Right cardiac atrium (tissue), 5 donors: ENCODE measurements at regions not wholly inside any gene's neighbourhood (a gene's known extent, or its start where the extent isn't known, plus 50 kb on each side); places are given as distances from the start of the nearest gene placed in this dataset.

Experiments used
- ATAC-seq, 2 donors: fragments of 200-7000 bp; cut with Tn5 transposase; one replicate each; pipeline versions ENCODE4 v1.8.0 to v1.9.1; 2020; ENCODE audit warnings: moderate library complexity in 2 of 2, mild to moderate bottlenecking in 1 of 2
- DNase-seq, 3 donors: peaks; one replicate each; pipeline ENCODE4 v3.0.0-alpha.2; 2020
- H3K27ac ChIP-seq: one replicate; pipeline ENCODE4 v1.5.1; 2013; ENCODE audit warnings: mild to moderate bottlenecking, low read length, control low read depth, moderate library complexity
- H3K27me3 ChIP-seq: one replicate; pipeline ENCODE4 v1.6.1; 2013; ENCODE audit not compliant: control insufficient read depth, insufficient read depth
- H3K4me1 ChIP-seq: one replicate; pipeline ENCODE4 v1.6.1; 2013; ENCODE audit warnings: low read length; ENCODE audit not compliant: control insufficient read depth, insufficient read depth
- H3K4me3 ChIP-seq: one replicate; pipeline ENCODE4 v1.5.1; 2013; ENCODE audit warnings: low read length, control low read depth
- H3K9me3 ChIP-seq: one replicate; pipeline ENCODE4 v1.6.1; 2013; ENCODE audit warnings: low read length; ENCODE audit not compliant: control insufficient read depth
- WGBS: extraction: QIAGEN DNeasy Blood & Tissue Kit; methylation state at CpG from one replicate; pipeline ENCODE4 v1.1.7; 2013; 5-methylcytosine and 5-hydroxymethylcytosine counted together
- intact Hi-C, 4 donors: fragments of 100-400 bp; cut with DNase I; formaldehyde crosslinking; loops; one replicate each; pipeline versions ENCODE4 v1.11.0 to v1.14.0; 2022 to 2023
- donor health status: healthy with polysubstance abuse.
- donor health status: DM: no; HTN: yes; CAD: no.
- donor health status: DM: no; HTN: no; CAD: no.
- donor health status: DM: no; HTN: yes; CAD: no; lungs with severe emphysema.
- donor health status: DM: yes; HTN: yes; CAD: no.

DNA sequence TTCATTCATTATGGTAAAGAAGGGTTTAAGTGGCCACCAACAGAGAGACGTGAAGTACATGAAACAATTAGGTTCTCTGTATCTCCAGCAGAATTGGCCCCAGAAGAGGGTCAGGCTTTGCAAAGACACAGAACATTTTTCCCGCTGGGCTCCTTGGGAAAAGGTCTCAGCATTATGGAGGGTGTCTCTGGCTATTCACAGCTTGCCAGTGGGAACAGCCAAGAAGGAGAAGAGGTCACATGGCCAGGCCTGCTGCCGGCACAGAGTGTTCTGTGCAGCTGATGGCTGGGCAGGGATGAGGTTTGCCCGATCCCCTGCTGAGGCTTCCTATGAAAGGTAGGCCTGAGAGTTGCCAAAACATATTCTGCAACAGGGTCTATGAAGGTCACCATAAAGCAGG, 77.8 kb upstream of the LPP start:
- Histone ChIP-seq H3K27ac (peak overlapping the region; percentile 63), H3K9me3 (no peaks in the 10 kb centered on the region), H3K4me3 (no peak overlapping the region), H3K27me3 (no peaks in the 10 kb centered on the region), H3K4me1 (peaks cover 6% of the 10 kb centered on the region)
- peak; percentile 80 to 85 for ATAC-seq
- intact Hi-C loops = no loop called here
- DNase-seq = peak; percentile 26 to 71 (median 51)
- 62% methylated on average over 4 of the region's 4 CpGs for WGBS

DNA sequence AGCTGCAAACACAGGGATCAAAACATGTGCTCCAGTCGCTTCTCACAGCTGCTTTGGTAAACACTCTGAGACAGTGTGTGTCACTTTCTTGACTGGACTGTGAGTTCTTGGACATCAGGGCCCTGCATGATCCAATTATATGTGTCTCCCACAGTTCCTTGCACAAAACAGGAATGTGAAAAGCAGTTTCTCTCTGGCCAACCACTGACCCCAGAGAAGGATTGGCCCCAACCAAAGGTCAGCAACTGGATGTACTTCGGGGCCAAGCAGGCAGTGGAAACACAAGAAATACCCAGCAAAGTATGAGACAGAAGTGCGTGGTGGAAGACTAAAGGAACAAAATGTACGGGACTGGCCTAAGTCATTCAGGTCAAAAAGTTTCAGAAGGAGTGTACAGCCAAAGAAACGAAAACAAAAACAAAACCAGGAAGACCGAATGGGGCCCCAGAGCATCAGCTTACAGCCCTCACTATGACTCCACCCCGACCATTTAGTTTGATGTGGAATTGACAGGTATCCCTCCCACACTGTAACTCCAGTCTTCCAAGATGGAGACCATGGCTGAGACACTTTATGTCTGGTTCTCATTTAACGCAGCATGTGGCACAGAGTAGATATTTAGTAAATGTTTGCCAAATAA, 76.7 kb upstream of the LPP start:
- H3K27me3 ChIP-seq = no peaks in the 10 kb centered on the region
- WGBS = 79% methylated on average over 8 of the region's 8 CpGs
- H3K4me1 ChIP-seq = peaks cover 6% of the 10 kb centered on the region
- DNase-seq (peak in 1 of 3 donors; percentile 25), ATAC-seq (peak; percentile 73 to 79)
- intact Hi-C loops = no loop called here
- peak overlapping the region; percentile 77 for H3K27ac ChIP-seq
- H3K4me3 ChIP-seq = no peak overlapping the region
- no peaks in the 10 kb centered on the region for H3K9me3 ChIP-seq

DNA sequence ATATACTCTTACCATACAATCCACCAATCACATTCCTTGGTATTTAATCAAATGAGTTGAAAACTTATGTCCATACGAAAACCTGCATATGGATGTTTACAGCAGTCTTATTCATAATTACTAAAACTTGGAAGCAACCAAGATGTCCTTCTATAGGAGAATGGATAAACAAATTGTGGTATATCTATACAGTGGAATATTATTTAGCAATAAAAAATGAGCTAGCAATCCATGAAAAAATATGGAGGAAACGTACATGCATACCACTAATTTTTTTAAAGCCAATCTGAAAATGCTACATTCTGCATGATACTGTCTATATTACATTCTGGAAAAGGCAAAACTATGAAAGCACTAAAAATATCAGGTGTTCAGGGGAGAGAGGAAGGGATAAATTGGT, 73.9 kb upstream of the LPP start:
- intact Hi-C loops = no loop called here
- no peak for ATAC-seq
- no peak overlapping the region for H3K4me3 ChIP-seq

DNA sequence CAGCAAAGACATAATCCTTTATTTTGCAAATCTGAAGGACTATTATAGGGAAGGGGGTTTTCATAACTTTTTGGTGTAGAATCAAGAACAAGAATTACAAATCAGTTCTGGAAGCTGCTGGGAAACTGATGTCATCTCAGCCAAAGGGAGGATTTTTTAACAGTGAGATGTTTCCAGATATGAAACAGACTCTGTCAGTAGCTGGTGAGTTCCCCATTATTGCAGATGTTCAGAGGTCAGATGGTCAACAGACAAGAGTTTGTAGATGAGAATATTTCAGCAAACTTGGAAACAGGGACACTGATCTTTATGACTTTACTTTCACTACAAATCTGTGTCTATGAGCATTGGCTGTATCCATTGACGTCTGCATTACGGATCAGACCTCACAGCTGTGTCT, 71.9 kb upstream of the LPP start:
- 44% methylated on average over 2 of the region's 2 CpGs for WGBS
- intact Hi-C loops = no loop called here
- H3K27me3 ChIP-seq = no peaks in the 10 kb centered on the region
- H3K9me3 ChIP-seq = no peaks in the 10 kb centered on the region
- no peak overlapping the region for H3K27ac ChIP-seq
- no peak for DNase-seq
- H3K4me1 ChIP-seq = no peaks in the 10 kb centered on the region
- no peak overlapping the region for H3K4me3 ChIP-seq
- no peak for ATAC-seq

More for the DNA sequence above, 73.9 kb upstream of the LPP start:
- Histone ChIP-seq H3K27me3 (no peaks in the 10 kb centered on the region), H3K27ac (no peak overlapping the region), H3K9me3 (no peaks in the 10 kb centered on the region), H3K4me1 (peaks cover 6% of the 10 kb centered on the region)
- no peak for DNase-seq
- WGBS = 97% methylated on average over 2 of the region's 2 CpGs

DNA sequence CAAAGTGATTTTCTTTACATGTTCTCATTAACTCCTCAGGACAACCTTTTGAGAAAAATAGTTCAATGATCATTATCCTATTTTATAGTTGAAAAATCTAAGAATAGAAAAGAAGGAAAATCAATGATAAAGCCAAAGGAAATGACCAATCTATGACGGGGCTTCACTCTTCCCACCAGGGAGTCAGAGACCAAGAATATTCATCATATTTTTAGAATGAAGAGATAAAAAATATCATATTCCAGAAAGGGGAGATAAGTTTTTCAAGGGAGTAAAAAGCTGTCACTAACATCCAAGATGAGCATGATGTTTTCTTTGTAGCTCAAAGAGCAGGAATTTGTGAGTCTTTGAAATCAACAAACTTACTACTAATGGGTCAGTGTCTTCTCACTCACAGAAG, 71.5 kb upstream of the LPP start:
- DNase-seq = no peak
- Histone ChIP-seq H3K4me1 (no peaks in the 10 kb centered on the region), H3K27ac (no peak overlapping the region), H3K27me3 (no peaks in the 10 kb centered on the region), H3K4me3 (no peak overlapping the region), H3K9me3 (no peaks in the 10 kb centered on the region)
- intact Hi-C loops = no loop called here
- WGBS = 22% methylated on average over 1 of the region's 1 CpG
- ATAC-seq = no peak

DNA sequence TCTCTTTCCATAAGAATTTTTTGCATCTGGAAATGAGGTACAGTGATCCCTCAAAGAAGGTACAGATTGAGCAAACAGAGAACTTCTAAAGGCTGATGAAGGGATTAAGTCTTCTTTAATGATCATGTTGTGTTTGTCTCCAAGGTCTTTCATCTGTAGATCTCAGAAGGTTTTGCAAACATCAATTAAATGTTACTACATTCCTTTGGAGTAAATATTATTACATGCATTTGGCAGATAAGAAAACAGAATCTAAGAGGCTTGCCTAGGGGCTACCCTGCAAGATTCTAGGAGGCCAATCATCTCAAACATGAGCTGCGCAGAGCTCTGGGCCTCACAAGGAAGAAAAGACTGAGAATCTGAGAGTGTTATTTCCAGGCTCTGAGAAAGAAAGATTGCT, 70.9 kb upstream of the LPP start:
- no peak overlapping the region for H3K4me3 ChIP-seq
- H3K9me3 ChIP-seq = no peaks in the 10 kb centered on the region
- DNase-seq (no peak), ATAC-seq (no peak)
- no peak overlapping the region for H3K27ac ChIP-seq
- H3K27me3 ChIP-seq = no peaks in the 10 kb centered on the region
- no peaks in the 10 kb centered on the region for H3K4me1 ChIP-seq
- WGBS = 97% methylated on average over 1 of the region's 1 CpG
- intact Hi-C loops = no loop called here

DNA sequence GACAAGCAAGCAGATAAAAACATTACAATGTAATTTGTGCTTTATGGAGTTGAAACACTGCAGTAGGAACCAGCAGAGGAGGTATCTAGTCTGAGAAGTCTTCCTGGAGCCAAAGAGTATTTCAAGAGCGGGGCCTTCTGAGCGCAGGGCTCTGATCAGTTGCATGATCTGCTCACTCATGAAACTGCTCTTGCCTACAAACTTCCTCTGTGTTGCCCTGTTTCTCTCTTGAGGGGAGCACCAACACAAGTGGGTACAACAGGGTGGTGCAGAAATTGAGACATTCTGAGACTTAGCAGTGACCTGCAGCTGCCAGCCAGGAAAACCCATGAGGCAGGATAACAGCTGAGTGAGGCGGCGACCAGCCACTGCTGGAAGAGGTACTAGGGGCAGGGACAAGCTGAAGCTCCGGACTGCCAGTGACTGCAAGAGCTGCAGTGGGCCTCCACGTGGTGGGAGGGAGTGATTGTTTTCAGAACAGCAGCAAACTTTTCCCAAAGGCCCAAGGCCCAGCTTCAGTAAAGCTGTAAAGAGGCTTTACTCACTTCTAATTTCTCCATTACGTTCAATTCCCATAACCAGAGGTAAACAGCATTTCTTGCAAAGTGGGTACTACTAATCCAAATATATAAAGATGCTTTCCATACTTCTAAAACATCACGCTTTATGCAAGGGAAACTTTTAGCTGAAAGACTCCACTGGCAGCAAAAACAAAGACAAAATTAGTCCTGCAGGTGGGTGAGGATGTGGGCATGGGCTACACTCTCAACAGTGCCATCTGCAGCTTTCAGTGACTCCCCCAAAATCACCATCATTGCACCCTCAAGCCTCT, 69.0 kb upstream of the LPP start:
- Histone ChIP-seq H3K4me1 (no peaks in the 10 kb centered on the region), H3K27me3 (no peaks in the 10 kb centered on the region), H3K4me3 (no peak overlapping the region), H3K9me3 (no peaks in the 10 kb centered on the region), H3K27ac (no peak overlapping the region)
- WGBS = 79% methylated on average over 8 of the region's 8 CpGs
- intact Hi-C loops = no loop called here
- DNase-seq (no peak), ATAC-seq (no peak)

DNA sequence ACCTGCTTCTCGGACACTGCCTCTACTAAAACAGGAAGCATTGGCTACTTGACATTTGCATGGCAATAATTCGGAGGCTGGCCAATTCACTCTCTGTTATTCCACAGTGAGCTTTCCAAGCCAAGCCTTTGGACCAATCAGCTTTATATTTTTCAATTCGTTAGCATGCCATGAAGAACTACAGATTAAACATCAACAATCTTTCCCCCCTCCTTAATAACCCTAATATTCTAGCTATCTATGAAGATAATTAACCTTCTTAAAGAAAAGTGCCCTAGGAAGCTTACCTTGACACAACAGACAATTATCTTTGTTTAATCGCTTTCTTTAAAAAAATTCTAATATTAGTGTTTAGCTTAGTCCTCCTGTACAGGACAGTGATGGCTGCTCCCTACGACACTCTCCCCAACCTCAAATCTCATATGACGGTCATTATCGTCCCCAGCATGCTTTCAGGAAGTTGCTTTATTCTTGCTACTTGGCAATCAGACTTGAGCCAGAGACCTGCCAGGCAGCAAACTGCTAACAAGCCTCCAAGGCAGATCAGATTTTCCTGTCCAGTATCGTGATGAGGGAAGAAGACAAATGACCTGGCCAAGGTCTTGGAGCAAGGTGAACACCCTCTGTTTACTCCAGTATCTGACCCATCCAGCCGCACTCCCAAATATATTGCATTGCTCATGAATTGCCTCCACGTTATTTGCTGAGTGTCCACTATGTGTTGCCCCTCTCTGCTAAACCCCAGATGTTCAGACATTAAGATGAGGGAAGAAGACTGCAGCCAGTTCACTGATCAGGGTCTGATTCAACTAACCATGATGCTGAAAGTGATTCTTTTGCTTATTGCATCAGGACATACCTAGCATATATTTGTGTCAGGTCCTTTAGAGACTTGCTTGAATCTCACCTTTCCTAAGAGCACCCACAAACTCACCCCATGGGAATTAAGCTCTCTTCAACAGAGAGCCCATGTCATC, 68.1 kb upstream of the LPP start:
- Histone ChIP-seq H3K27ac (no peak overlapping the region), H3K4me1 (no peaks in the 10 kb centered on the region), H3K27me3 (no peaks in the 10 kb centered on the region), H3K4me3 (no peak overlapping the region), H3K9me3 (no peaks in the 10 kb centered on the region)
- ATAC-seq (no peak), DNase-seq (no peak)
- intact Hi-C loops = no loop called here
- 68% methylated on average over 10 of the region's 10 CpGs for WGBS

DNA sequence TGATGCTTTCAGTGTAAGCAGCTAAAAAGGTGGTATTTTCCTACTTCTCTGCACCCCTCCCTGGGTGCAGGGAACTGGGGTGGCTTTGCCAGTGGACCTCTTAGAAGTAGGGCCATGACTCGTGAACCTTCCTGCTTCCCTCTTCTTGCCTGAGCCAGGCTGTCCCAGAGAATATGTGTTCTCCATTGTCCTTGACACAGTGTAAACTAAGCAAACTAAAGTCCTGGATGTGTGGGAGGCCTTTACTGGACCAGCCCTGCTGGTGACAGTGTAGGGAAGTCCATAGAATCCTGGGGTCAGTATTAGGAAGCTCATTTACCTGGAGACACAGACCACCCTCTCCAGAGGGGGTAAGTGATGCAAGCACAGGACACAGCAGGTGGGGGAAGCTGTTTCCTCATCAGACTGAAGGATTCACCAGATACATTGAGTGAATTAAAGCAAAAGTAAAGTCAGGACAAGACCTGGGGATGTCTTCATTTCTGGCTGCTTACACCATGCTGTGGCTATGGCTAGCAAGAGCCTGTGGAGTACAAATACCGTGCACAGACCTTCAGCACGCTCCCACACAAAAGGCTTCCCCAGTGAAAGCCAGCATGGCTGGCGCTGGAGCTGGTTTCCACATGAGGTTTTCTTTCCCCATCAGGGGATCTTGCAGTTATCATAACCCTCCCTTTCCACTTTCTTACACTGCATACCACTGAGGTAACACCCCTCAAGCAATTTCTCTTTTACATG, 64.8 kb upstream of the LPP start:
- Histone ChIP-seq H3K4me3 (no peak overlapping the region), H3K4me1 (no peaks in the 10 kb centered on the region), H3K9me3 (no peaks in the 10 kb centered on the region), H3K27ac (no peak overlapping the region), H3K27me3 (no peaks in the 10 kb centered on the region)
- intact Hi-C loops = no loop called here
- DNase-seq (no peak), ATAC-seq (no peak)
- WGBS = 86% methylated on average over 4 of the region's 4 CpGs

DNA sequence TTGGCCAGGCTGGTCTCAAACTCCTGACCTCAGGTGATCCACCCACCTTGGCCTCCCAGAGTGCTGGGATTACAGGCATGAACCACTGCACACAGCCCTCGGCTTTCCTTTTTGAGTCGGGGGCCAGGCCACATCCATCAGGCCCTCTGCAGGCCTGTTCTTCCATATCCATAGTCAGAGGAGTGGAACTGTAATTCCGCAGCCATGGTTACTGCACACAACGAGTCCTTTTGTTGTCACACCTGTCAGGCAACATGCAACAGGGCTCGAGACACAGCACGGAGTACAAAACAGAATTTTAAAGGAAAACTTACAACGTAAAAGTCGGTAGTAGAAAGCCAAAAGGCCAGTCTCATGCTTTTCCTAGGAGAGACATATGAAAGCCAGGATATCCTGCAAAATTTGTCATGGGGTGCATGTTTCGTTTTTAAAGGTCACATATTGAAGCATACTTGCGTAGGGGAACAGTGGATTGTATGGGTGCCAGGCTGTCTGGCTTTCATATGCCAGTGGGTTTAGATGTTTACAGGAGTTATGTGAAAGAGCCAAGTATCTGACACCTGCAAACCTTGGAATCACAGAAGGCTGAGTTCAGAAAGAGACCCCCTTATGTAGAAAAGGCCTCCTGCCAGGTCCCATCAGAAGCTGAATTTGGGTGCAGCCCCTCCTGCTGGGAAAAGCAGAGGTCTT, 63.2 kb upstream of the LPP start:
- H3K27ac ChIP-seq = no peak overlapping the region
- no peaks in the 10 kb centered on the region for H3K9me3 ChIP-seq
- no peaks in the 10 kb centered on the region for H3K4me1 ChIP-seq
- 83% methylated on average over 10 of the region's 10 CpGs for WGBS
- intact Hi-C loops = no loop called here
- H3K4me3 ChIP-seq = no peak overlapping the region
- H3K27me3 ChIP-seq = no peaks in the 10 kb centered on the region
- ATAC-seq (no peak), DNase-seq (no peak)
